ENCODE measurements at regions not wholly inside any gene's neighbourhood (a gene's known extent, or its start where the extent isn't known, plus 50 kb on each side); places are given as distances from the start of the nearest gene placed in this dataset.

GRCh38 chr4:98203332-98204235, 57.6 kb upstream of the RAP1GDS1 start:
- DNase-seq (peak; percentile 75), ATAC-seq (ENCODE audit: low read depth) (peak; percentile 89)
- H4K20me1 ChIP-seq (ENCODE audit: control insufficient read depth, insufficient read depth, low read length, poor library complexity, severe bottlenecking): no peaks in the 10 kb centered on the region
- no peaks in the 10 kb centered on the region for H3K36me3 ChIP-seq (replicated peaks in 1 of 2; ENCODE audit: control extremely low read depth in 1 of 2, control insufficient read depth in 1 of 2, extremely low read depth in 1 of 2, insufficient read depth in 2 of 2, low read length in 1 of 2)
- Mint-ChIP-seq H3K4me1 (peaks cover 35% of the 10 kb centered on the region), H3K27me3 (no peaks in the 10 kb centered on the region), H3K9me3 (ENCODE audit: insufficient read depth) (peaks cover 4% of the 10 kb centered on the region), H3K4me3 (peak overlapping the region; percentile 89), H3K27ac (peak overlapping the region; percentile 97)
- H2AFZ ChIP-seq (ENCODE audit: insufficient read depth, low read depth, low read length, poor library complexity, severe bottlenecking): peak overlapping the region; percentile 75
- H3K79me2 ChIP-seq (ENCODE audit: control insufficient read depth, insufficient read depth, low read length): peaks cover 27% of the 10 kb centered on the region
- H3K27me3 ChIP-seq (replicated peaks in 1 of 4; ENCODE audit: control extremely low read depth in 1 of 4, control insufficient read depth in 3 of 4, insufficient read depth in 4 of 4, low read length in 3 of 4): no peaks in the 10 kb centered on the region
- H3K27ac ChIP-seq (ENCODE audit: low read length in 2 of 2): peak overlapping the region; percentile 74 to 86
- intact Hi-C loops (cut with micrococcal nuclease): loop anchor here (1.0 to 5.0 kb wide), 5 partner anchors 58 to 794 kb away; partner anchors contain the start of genes EIF4E, METAP1, RAP1GDS1 and STPG2
- H3K9ac ChIP-seq (ENCODE audit: low read length): peak overlapping the region; percentile 61
- 8% methylated on average over 4 of the region's 8 CpGs for WGBS (ENCODE audit: insufficient coverage)
- CTCF ChIA-PET: interaction anchor here (0.7 to 2.0 kb wide), 3 partner anchors 52 to 791 kb away, joined by 4 to 8 read pairs (median 5); partner anchors contain the start of genes METAP1 and STPG2
- peaks cover 27% of the 10 kb centered on the region in 2 donors for H3K4me1 ChIP-seq (ENCODE audit: control insufficient read depth in 2 of 2, insufficient read depth in 2 of 2, low read length in 2 of 2)
- H3K4me3 ChIP-seq (ENCODE audit: control extremely low read depth in 1 of 5, extremely low read depth in 1 of 5, insufficient read depth in 1 of 5, low read depth in 2 of 5, low read length in 4 of 5): peak overlapping the region; percentile 32 to 64 (median 53)
- TF ChIP-seq EZH2 (IDR thresholded peaks at IDR 0.05; ENCODE audit: borderline replicate concordance, insufficient read depth, low read depth, low read length, poor library complexity, severe bottlenecking) (no peak), CTCF (IDR thresholded peaks at IDR 0.05) (no peak)
- H3K9me3 ChIP-seq (ENCODE audit: control extremely low read depth in 1 of 3, control insufficient read depth in 2 of 3, insufficient read depth in 1 of 3, low read length in 2 of 3): peaks cover 2 to 7% (median 4%) of the 10 kb centered on the region in 3 donors
- POLR2A ChIA-PET: interaction anchor here (0.7 to 2.2 kb wide), 6 partner anchors 52 to 726 kb away, joined by 4 to 13 read pairs (median 4); partner anchors contain the start of genes EIF4E, RAP1GDS1 and STPG2
- H3K4me2 ChIP-seq (replicated peaks; ENCODE audit: low read depth, low read length, poor library complexity, severe bottlenecking): peak overlapping the region; percentile 73

All from B cell (primary cell).